Breast epithelium (tissue), 3 donors: ENCODE measurements at regions not wholly inside any gene's neighbourhood (a gene's known extent, or its start where the extent isn't known, plus 50 kb on each side); places are given as distances from the start of the nearest gene placed in this dataset.

Source experiments
- CTCF ChIP-seq, 3 donors: fragments of 450-650 bp; IDR thresholded peaks; one replicate each; pipeline ENCODE4 v1.5.1; 2016 to 2017; ENCODE audit warnings: antibody characterized with exemption in 3 of 3, mild to moderate bottlenecking in 3 of 3, moderate library complexity in 3 of 3
- POLR2A ChIP-seq: fragments of 450-650 bp; IDR thresholded peaks from one replicate; pipeline ENCODE4 v1.6.1; 2016; ENCODE audit warnings: antibody characterized with exemption, mild to moderate bottlenecking, moderate library complexity

- TF ChIP-seq CTCF (IDR thresholded peaks at IDR 0.05) (no peak), POLR2A (no peak)
Observed at GRCh38 chr16:80279656-80280055, 261.1 kb upstream of the DYNLRB2 start.
